ENCODE measurements at regions not wholly inside any gene's neighbourhood (a gene's known extent, or its start where the extent isn't known, plus 50 kb on each side); places are given as distances from the start of the nearest gene placed in this dataset.
"Not testable (repeated sequence)": the region's sequence is repeated elsewhere in the genome, so short reads cannot be mapped to it uniquely, and the experiment has no call there.

GRCh38 chr16:55021595-55022475, 91.2 kb downstream of the IRX5 start:
- CTCF ChIA-PET (ENCODE audit: unreplicated experiment): no interaction called here
- no peaks in the 10 kb centered on the region for H4K20me1 ChIP-seq (ENCODE audit: insufficient read depth, low read length)
- BruUV-seq (replicated peaks): no TSS peak
- no peaks in the 10 kb centered on the region for H3K79me2 ChIP-seq (ENCODE audit: insufficient read depth, low read depth, low read length)
- TF ChIP-seq CTCF (conservative IDR thresholded peaks at IDR 0.05; ENCODE audit: low read length): peak; percentile 57; the same call in 1 of the 2 replicates
- no peak for TF ChIP-seq EZH2phosphoT487 (IDR thresholded peaks at IDR 0.05; ENCODE audit: borderline replicate concordance, low read depth, low read length)
- H3K4me3 ChIP-seq (ENCODE audit: low read depth, low read length, poor library complexity, severe bottlenecking): no peak overlapping the region
- no peak overlapping the region for H3K4me2 ChIP-seq (ENCODE audit: low read length)
- no peaks in the 10 kb centered on the region for H3K9me3 ChIP-seq (ENCODE audit: low read length)
- intact Hi-C loops (cut with micrococcal nuclease; ENCODE audit: unreplicated experiment): no loop called here
- H3K4me1 ChIP-seq (ENCODE audit: insufficient read depth, low read length, poor library complexity, severe bottlenecking): no peaks in the 10 kb centered on the region
- no peaks in the 10 kb centered on the region for H3K9me2 ChIP-seq (ENCODE audit: insufficient read depth, low read length)
- no peaks in the 10 kb centered on the region for H3K36me3 ChIP-seq (ENCODE audit: insufficient read depth, low read length)
- H3K27ac ChIP-seq (ENCODE audit: low read depth, low read length, poor library complexity, severe bottlenecking): no peak overlapping the region
- no peak overlapping the region for H2AFZ ChIP-seq (ENCODE audit: low read length)
- DNase-seq (ENCODE audit: low spot score): no peak
- POLR2A ChIA-PET: interaction anchor here (0.6 to 1.3 kb wide), 2 partner anchors 11 to 438 kb away, joined by 3 to 5 read pairs; no protein-coding TSS in a partner anchor

GRCh38 chr16:55027260-55027659, 96.6 kb downstream of the IRX5 start:
- CTCF ChIA-PET (ENCODE audit: unreplicated experiment); BruUV-seq (replicated peaks); H3K4me2 ChIP-seq (ENCODE audit: low read length); H3K9me2 ChIP-seq (ENCODE audit: insufficient read depth, low read length); H3K79me2 ChIP-seq (ENCODE audit: insufficient read depth, low read depth, low read length); H3K9me3 ChIP-seq (ENCODE audit: low read length); H2AFZ ChIP-seq (ENCODE audit: low read length); H3K4me1 ChIP-seq (ENCODE audit: insufficient read depth, low read length, poor library complexity, severe bottlenecking); H3K4me3 ChIP-seq (ENCODE audit: low read depth, low read length, poor library complexity, severe bottlenecking); intact Hi-C loops (cut with micrococcal nuclease; ENCODE audit: unreplicated experiment); POLR2A ChIA-PET; H3K27ac ChIP-seq (ENCODE audit: low read depth, low read length, poor library complexity, severe bottlenecking); H4K20me1 ChIP-seq (ENCODE audit: insufficient read depth, low read length); H3K36me3 ChIP-seq (ENCODE audit: insufficient read depth, low read length); DNase-seq (ENCODE audit: low spot score): not testable (repeated sequence)

GRCh38 chr16:55029509-55029908, 98.8 kb downstream of the IRX5 start:
- Histone ChIP-seq H3K27ac (ENCODE audit: low read depth, low read length, poor library complexity, severe bottlenecking) (no peak overlapping the region), H4K20me1 (ENCODE audit: insufficient read depth, low read length) (no peaks in the 10 kb centered on the region), H3K4me3 (ENCODE audit: low read depth, low read length, poor library complexity, severe bottlenecking) (no peak overlapping the region), H3K4me2 (ENCODE audit: low read length) (no peak overlapping the region), H3K79me2 (ENCODE audit: insufficient read depth, low read depth, low read length) (no peaks in the 10 kb centered on the region), H3K9me2 (ENCODE audit: insufficient read depth, low read length) (no peaks in the 10 kb centered on the region), H3K36me3 (ENCODE audit: insufficient read depth, low read length) (no peaks in the 10 kb centered on the region), H3K4me1 (ENCODE audit: insufficient read depth, low read length, poor library complexity, severe bottlenecking) (no peaks in the 10 kb centered on the region), H3K9me3 (ENCODE audit: low read length) (no peaks in the 10 kb centered on the region), H2AFZ (ENCODE audit: low read length) (no peak overlapping the region)
- ChIA-PET POLR2A (interaction anchor here (0.6 to 0.7 kb wide), 3 partner anchors 99 to 1431 kb away, joined by 3 to 4 read pairs (median 3); partner anchors contain the start of gene IRX5), CTCF (ENCODE audit: unreplicated experiment) (interaction anchor here (0.5 kb wide), 1 partner anchor 795 kb away, joined by 3 read pairs; no protein-coding TSS in a partner anchor)
- DNase-seq (ENCODE audit: low spot score): no peak
- no TSS peak for BruUV-seq (replicated peaks)
- TF ChIP-seq EZH2phosphoT487 (IDR thresholded peaks at IDR 0.05; ENCODE audit: borderline replicate concordance, low read depth, low read length) (no peak), CTCF (conservative IDR thresholded peaks at IDR 0.05; ENCODE audit: low read length) (no peak)
- intact Hi-C loops (cut with micrococcal nuclease; ENCODE audit: unreplicated experiment): no loop called here
